Parathyroid adenoma (tissue), 2 donors: ENCODE measurements at regions not wholly inside any gene's neighbourhood (a gene's known extent, or its start where the extent isn't known, plus 50 kb on each side); places are given as distances from the start of the nearest gene placed in this dataset.

Source experiments
- H2AFZ ChIP-seq: fragments of 300-600 bp; sonication (generic); one replicate; pipeline ENCODE4 v1.7.0; 2017; ENCODE audit warnings: antibody characterized with exemption, mild to moderate bottlenecking
- H3K27ac ChIP-seq: fragments of 300-600 bp; sonication (generic); one replicate; pipeline ENCODE4 v1.7.0; 2017
- H3K27me3 ChIP-seq: fragments of 300-600 bp; sonication (generic); one replicate; pipeline ENCODE4 v1.7.0; 2017; ENCODE audit warnings: low read length; ENCODE audit not compliant: control insufficient read depth, insufficient read depth
- H3K36me3 ChIP-seq: fragments of 300-600 bp; sonication (generic); one replicate; pipeline ENCODE4 v1.7.0; 2017; ENCODE audit warnings: low read length; ENCODE audit not compliant: control insufficient read depth, insufficient read depth
- H3K4me1 ChIP-seq: fragments of 300-600 bp; sonication (generic); one replicate; pipeline ENCODE4 v1.7.0; 2017; ENCODE audit warnings: control low read depth
- H3K4me2 ChIP-seq: fragments of 300-600 bp; sonication (generic); one replicate; pipeline ENCODE4 v1.7.0; 2017; ENCODE audit warnings: low read length
- H3K4me3 ChIP-seq: fragments of 300-600 bp; sonication (generic); one replicate; pipeline ENCODE4 v1.7.0; 2017; ENCODE audit warnings: low read depth, low read length
- H3K79me2 ChIP-seq: fragments of 300-600 bp; sonication (generic); one replicate; pipeline ENCODE4 v1.7.0; 2017; ENCODE audit warnings: control low read depth
- H3K9ac ChIP-seq: fragments of 300-600 bp; sonication (generic); one replicate; pipeline ENCODE4 v1.7.0; 2017; ENCODE audit warnings: mild to moderate bottlenecking
- H3K9me3 ChIP-seq: fragments of 300-600 bp; sonication (generic); one replicate; pipeline ENCODE4 v1.7.0; 2017; ENCODE audit warnings: low read length; ENCODE audit not compliant: control insufficient read depth
- TF ChIP-seq, protein P1 (sequence below): fragments of 300-600 bp; sonication (generic); IDR thresholded peaks from one replicate; pipeline ENCODE4 v1.7.0; 2017; ENCODE audit warnings: antibody characterized with exemption, mild to moderate bottlenecking
- donor health status: primary hyperparathyroidism.

DNA sequence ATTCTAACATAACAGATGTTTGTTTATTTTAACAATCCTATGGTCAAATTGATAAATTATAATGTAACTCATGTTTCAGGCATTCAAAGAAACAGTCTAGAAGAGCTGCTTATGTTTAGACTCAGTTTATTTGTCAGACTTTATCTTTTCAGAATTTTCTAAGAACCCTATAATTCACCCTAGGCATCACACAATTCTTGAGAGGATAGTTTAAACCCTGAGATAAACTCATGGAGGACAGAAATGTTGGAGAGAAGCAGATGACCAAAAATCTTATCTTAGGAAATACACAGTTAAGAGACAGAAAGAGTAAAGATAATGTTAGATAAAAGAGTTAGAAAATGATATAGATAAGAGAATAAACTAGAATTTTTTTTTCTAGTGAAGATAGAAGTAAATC is 1185.7 kb upstream of the SLC10A2 start:
- Histone ChIP-seq H3K79me2 (no peaks in the 10 kb centered on the region), H3K4me3 (no peak overlapping the region), H3K27me3 (no peaks in the 10 kb centered on the region), H3K4me2 (no peak overlapping the region), H2AFZ (no peak overlapping the region), H3K9ac (no peak overlapping the region), H3K36me3 (no peaks in the 10 kb centered on the region), H3K9me3 (no peaks in the 10 kb centered on the region), H3K4me1 (no peaks in the 10 kb centered on the region), H3K27ac (no peak overlapping the region)
- TF ChIP-seq, protein P1, sequence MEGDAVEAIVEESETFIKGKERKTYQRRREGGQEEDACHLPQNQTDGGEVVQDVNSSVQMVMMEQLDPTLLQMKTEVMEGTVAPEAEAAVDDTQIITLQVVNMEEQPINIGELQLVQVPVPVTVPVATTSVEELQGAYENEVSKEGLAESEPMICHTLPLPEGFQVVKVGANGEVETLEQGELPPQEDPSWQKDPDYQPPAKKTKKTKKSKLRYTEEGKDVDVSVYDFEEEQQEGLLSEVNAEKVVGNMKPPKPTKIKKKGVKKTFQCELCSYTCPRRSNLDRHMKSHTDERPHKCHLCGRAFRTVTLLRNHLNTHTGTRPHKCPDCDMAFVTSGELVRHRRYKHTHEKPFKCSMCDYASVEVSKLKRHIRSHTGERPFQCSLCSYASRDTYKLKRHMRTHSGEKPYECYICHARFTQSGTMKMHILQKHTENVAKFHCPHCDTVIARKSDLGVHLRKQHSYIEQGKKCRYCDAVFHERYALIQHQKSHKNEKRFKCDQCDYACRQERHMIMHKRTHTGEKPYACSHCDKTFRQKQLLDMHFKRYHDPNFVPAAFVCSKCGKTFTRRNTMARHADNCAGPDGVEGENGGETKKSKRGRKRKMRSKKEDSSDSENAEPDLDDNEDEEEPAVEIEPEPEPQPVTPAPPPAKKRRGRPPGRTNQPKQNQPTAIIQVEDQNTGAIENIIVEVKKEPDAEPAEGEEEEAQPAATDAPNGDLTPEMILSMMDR, result no peak

DNA sequence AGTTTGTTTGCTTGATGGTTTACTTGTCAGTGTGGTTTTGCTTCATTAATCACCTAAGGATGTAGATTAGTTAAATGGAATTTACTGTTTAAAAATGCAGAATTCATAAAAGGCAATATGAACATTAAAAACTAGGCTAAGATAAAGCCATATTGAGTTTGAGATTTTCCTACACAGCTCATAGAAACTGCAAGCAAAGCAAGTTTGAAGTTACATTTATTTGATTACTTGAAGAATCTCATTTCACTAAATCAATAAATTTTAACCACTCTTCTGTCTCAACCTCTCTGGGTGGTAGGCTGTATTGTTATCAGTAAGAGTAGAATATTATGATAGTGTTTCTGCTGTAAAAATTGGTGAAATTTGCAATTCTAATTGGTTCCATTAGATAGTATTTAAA is 1180.7 kb upstream of the SLC10A2 start:
- Histone ChIP-seq H3K27me3 (no peaks in the 10 kb centered on the region), H3K4me2 (no peak overlapping the region), H2AFZ (no peak overlapping the region), H3K4me1 (no peaks in the 10 kb centered on the region), H3K4me3 (no peak overlapping the region), H3K9me3 (no peaks in the 10 kb centered on the region), H3K79me2 (no peaks in the 10 kb centered on the region), H3K36me3 (no peaks in the 10 kb centered on the region), H3K27ac (no peak overlapping the region), H3K9ac (no peak overlapping the region)
- TF ChIP-seq, protein P1, result no peak

DNA sequence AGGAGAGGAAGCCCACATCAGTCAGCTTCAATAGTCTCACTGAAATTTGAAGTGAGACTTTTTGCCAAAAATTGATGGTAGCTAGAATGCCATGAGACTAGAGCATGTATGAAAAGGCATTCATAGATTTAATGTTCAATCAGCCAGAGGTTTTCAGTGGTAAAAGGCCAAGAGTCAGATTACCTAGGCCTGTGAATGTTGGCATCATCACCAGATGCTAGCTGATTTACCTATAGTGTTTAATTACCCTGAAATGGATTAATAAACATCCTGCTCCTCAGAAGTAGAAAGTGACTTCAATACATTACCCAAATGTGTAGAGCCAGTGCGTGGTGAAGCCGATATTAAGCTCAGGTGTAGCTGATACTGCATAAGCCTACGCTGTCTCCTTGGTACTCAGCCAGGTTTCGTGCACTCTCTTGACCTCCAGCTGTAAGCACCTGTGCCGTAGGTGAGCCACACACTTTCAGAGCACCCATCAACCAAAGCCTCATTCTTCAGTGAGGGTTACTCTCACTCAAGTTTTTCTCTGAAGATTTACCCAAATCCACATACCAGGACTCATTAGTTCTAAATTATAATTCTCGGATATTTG is 1140.3 kb upstream of the SLC10A2 start:
- no peaks in the 10 kb centered on the region for H3K4me1 ChIP-seq
- H3K9me3 ChIP-seq, result no peaks in the 10 kb centered on the region
- TF ChIP-seq, protein P1, result no peak
- no peak overlapping the region for H3K27ac ChIP-seq
- H3K4me2 ChIP-seq, result no peak overlapping the region
- no peaks in the 10 kb centered on the region for H3K36me3 ChIP-seq
- H3K9ac ChIP-seq, result no peak overlapping the region
- H3K27me3 ChIP-seq, result no peaks in the 10 kb centered on the region
- H2AFZ ChIP-seq, result no peak overlapping the region
- no peaks in the 10 kb centered on the region for H3K79me2 ChIP-seq
- no peak overlapping the region for H3K4me3 ChIP-seq

DNA sequence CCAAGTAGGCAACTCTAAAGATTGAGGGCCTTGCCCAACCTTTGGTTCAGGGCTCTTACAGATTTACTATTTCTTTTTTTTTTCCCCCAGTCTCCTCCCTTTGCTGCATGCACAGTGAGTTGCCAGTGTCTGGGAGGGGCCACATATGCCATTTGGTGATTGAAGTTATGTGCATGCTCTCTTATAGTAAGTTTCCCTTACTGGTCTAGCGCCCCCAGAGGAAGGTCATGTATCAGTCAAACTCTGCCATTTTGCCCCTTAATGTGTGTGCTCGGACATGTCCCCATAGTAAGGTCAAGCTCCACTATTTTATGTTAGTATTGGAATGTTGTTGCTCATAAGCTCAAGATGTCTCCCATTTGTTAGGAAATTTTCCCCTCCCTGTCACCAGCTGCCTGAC is 1138.0 kb upstream of the SLC10A2 start:
- Histone ChIP-seq H3K4me3 (no peak overlapping the region), H3K9ac (no peak overlapping the region), H3K79me2 (no peaks in the 10 kb centered on the region), H3K9me3 (no peaks in the 10 kb centered on the region), H3K36me3 (no peaks in the 10 kb centered on the region), H3K27ac (no peak overlapping the region), H3K27me3 (no peaks in the 10 kb centered on the region), H2AFZ (no peak overlapping the region), H3K4me2 (no peak overlapping the region), H3K4me1 (no peaks in the 10 kb centered on the region)
- TF ChIP-seq, protein P1, result no peak

DNA sequence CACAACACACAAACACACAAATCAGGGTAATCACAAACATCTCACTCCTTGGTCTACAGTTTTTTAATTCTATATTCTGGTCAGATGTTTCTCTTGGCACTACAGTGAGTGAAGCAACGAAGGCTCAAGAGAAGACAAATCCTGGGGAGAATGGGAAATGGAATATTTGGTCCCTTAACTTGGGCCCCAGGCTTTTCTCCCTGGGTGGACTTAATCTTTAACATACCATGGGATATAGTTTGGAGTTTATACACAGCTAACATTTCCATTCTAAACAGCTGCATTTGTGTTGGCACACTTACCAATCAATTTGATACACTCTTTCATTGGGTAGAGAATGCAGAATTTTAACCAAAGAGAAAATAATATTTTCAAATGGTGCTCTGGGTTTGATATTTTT is 1132.6 kb upstream of the SLC10A2 start:
- no peaks in the 10 kb centered on the region for H3K4me1 ChIP-seq
- no peak overlapping the region for H3K4me2 ChIP-seq
- no peaks in the 10 kb centered on the region for H3K27me3 ChIP-seq
- H2AFZ ChIP-seq, result no peak overlapping the region
- no peaks in the 10 kb centered on the region for H3K9me3 ChIP-seq
- H3K9ac ChIP-seq, result no peak overlapping the region
- H3K36me3 ChIP-seq, result no peaks in the 10 kb centered on the region
- no peak overlapping the region for H3K27ac ChIP-seq
- H3K4me3 ChIP-seq, result no peak overlapping the region
- TF ChIP-seq, protein P1, result no peak
- no peaks in the 10 kb centered on the region for H3K79me2 ChIP-seq
